ENCODE measurements at regions not wholly inside any gene's neighbourhood (a gene's known extent, or its start where the extent isn't known, plus 50 kb on each side); places are given as distances from the start of the nearest gene placed in this dataset.

DNA sequence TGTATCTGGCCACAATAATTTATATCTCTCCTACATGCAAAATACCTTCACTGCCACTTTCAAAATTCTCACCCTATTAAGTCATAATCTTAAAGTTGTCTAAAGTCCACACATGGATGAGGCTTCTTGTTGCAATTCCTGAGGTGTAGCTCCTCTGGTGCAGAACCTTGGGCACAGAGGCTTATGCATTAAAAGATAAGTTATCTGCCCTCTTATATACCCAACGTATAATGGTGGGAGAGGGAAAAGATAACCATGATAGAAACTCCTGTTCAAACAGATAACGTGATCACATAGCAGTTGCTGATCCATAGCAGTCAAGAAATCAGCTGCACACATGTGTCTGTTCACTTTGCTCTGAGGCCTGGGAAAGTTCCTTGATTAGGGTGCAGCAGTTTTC lies 1767.0 kb downstream of the MAT2B start:
- TF ChIP-seq BACH2 (CRISPR knock-in tag; IDR thresholded peaks at IDR 0.05; ENCODE audit: borderline replicate concordance) (no peak), ZNF8 (CRISPR knock-in tag; IDR thresholded peaks at IDR 0.05) (no peak), RARB (CRISPR knock-in tag; IDR thresholded peaks at IDR 0.05) (no peak), OSR1 (CRISPR knock-in tag; IDR thresholded peaks at IDR 0.05) (no peak), PATZ1 (CRISPR knock-in tag; IDR thresholded peaks at IDR 0.05; ENCODE audit: borderline replicate concordance) (no peak), ZNF565 (CRISPR knock-in tag; conservative IDR thresholded peaks at IDR 0.05; ENCODE audit: low read depth) (no peak), ARNTL (CRISPR knock-in tag; IDR thresholded peaks at IDR 0.05; ENCODE audit: borderline replicate concordance, low read depth) (no peak), CSDC2 (CRISPR knock-in tag; IDR thresholded peaks at IDR 0.05) (no peak), GLIS3 (CRISPR knock-in tag; IDR thresholded peaks at IDR 0.05) (no peak), ZFP30 (CRISPR knock-in tag; IDR thresholded peaks at IDR 0.05) (no peak), CREB5 (CRISPR knock-in tag; IDR thresholded peaks at IDR 0.05; ENCODE audit: low read depth) (no peak), ZFP3 (CRISPR knock-in tag; IDR thresholded peaks at IDR 0.05) (no peak)
- TF ChIP-seq, protein P1, sequence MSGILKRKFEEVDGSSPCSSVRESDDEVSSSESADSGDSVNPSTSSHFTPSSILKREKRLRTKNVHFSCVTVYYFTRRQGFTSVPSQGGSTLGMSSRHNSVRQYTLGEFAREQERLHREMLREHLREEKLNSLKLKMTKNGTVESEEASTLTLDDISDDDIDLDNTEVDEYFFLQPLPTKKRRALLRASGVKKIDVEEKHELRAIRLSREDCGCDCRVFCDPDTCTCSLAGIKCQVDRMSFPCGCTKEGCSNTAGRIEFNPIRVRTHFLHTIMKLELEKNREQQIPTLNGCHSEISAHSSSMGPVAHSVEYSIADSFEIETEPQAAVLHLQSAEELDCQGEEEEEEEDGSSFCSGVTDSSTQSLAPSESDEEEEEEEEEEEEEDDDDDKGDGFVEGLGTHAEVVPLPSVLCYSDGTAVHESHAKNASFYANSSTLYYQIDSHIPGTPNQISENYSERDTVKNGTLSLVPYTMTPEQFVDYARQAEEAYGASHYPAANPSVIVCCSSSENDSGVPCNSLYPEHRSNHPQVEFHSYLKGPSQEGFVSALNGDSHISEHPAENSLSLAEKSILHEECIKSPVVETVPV (CRISPR knock-in tag; IDR thresholded peaks at IDR 0.05): no peak
- TF ChIP-seq, protein P2, sequence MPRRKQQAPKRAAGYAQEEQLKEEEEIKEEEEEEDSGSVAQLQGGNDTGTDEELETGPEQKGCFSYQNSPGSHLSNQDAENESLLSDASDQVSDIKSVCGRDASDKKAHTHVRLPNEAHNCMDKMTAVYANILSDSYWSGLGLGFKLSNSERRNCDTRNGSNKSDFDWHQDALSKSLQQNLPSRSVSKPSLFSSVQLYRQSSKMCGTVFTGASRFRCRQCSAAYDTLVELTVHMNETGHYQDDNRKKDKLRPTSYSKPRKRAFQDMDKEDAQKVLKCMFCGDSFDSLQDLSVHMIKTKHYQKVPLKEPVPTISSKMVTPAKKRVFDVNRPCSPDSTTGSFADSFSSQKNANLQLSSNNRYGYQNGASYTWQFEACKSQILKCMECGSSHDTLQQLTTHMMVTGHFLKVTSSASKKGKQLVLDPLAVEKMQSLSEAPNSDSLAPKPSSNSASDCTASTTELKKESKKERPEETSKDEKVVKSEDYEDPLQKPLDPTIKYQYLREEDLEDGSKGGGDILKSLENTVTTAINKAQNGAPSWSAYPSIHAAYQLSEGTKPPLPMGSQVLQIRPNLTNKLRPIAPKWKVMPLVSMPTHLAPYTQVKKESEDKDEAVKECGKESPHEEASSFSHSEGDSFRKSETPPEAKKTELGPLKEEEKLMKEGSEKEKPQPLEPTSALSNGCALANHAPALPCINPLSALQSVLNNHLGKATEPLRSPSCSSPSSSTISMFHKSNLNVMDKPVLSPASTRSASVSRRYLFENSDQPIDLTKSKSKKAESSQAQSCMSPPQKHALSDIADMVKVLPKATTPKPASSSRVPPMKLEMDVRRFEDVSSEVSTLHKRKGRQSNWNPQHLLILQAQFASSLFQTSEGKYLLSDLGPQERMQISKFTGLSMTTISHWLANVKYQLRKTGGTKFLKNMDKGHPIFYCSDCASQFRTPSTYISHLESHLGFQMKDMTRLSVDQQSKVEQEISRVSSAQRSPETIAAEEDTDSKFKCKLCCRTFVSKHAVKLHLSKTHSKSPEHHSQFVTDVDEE (CRISPR knock-in tag; IDR thresholded peaks at IDR 0.05): no peak

All from SK-N-SH treated with all-trans-retinoic acid at 6 μM for 48 hours (cell line).